ENCODE measurements at regions not wholly inside any gene's neighbourhood (a gene's known extent, or its start where the extent isn't known, plus 50 kb on each side); places are given as distances from the start of the nearest gene placed in this dataset.

DNA sequence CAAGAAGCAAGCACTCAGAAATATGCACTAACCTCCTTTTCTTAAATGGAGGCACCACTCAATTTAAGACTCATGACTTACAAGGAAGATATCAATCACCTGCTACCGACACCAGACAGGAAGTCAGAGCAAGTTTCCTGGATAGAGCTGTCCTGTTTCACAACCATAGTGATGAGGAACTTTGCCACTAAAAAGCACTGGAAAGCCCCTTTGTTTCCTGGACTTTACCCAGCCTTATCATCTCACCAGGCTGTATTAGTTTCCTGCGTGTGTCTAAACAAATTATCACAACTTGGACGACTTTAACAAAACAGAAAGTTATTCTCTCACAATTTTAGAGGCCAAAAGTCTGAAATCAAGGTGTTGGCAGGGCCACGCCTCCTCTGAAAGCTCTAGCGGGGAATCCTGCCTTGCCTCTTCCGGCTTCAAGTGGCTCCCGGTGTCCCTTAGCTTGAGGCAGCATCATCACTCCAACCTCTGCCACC, 253.8 kb upstream of the STXBP5 start:
- peaks cover 0 to 11% (median 0%) of the 10 kb centered on the region in 3 donors for H3K4me1 ChIP-seq
- no peaks in the 10 kb centered on the region for H3K36me3 ChIP-seq
- no peak for TF ChIP-seq POLR2A (IDR thresholded peaks at IDR 0.05)
- TF ChIP-seq, protein P1, sequence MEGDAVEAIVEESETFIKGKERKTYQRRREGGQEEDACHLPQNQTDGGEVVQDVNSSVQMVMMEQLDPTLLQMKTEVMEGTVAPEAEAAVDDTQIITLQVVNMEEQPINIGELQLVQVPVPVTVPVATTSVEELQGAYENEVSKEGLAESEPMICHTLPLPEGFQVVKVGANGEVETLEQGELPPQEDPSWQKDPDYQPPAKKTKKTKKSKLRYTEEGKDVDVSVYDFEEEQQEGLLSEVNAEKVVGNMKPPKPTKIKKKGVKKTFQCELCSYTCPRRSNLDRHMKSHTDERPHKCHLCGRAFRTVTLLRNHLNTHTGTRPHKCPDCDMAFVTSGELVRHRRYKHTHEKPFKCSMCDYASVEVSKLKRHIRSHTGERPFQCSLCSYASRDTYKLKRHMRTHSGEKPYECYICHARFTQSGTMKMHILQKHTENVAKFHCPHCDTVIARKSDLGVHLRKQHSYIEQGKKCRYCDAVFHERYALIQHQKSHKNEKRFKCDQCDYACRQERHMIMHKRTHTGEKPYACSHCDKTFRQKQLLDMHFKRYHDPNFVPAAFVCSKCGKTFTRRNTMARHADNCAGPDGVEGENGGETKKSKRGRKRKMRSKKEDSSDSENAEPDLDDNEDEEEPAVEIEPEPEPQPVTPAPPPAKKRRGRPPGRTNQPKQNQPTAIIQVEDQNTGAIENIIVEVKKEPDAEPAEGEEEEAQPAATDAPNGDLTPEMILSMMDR (IDR thresholded peaks at IDR 0.05): no peak
- H3K27me3 ChIP-seq: no peaks in the 10 kb centered on the region
- 48 to 51% methylated on average over 7 of the region's 7 CpGs for WGBS, 2 donors
- no peak overlapping the region for H3K27ac ChIP-seq
- H3K9me3 ChIP-seq: no peaks in the 10 kb centered on the region
- intact Hi-C loops (cut with DNase I): no loop called here
- H3K4me3 ChIP-seq: no peak overlapping the region
- DNase-seq: no peak

DNA sequence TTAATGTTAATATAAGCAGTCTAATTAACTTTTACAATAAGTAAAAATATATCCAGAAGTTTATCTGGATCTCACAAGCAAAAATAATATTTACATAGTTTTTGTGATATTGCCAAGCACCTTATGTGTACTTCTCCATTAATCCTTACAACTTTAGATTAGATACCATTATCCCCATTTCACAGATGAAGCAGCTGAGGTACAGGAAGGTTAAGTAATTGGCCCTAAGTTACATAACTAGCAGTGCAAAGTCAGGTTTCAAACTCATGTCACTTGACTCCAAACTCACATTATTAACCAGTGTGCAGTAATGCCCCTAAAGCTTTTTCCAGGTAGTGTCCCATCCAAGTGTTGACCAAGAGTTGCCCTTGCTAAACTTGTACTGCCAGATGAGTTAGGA, 248.6 kb upstream of the STXBP5 start:
- TF ChIP-seq, protein P1 (IDR thresholded peaks at IDR 0.05): no peak
- no peak for TF ChIP-seq POLR2A (IDR thresholded peaks at IDR 0.05)
- Histone ChIP-seq H3K27ac (no peak overlapping the region), H3K4me3 (no peak overlapping the region), H3K36me3 (no peaks in the 10 kb centered on the region), H3K9me3 (no peaks in the 10 kb centered on the region), H3K4me1 (peaks cover 0 to under 1% (median 0%) of the 10 kb centered on the region in 3 donors), H3K27me3 (no peaks in the 10 kb centered on the region)
- DNase-seq: no peak
- intact Hi-C loops (cut with DNase I): no loop called here

- DNase-seq: no peak
- intact Hi-C loops (cut with DNase I): no loop called here
- Histone ChIP-seq H3K27me3 (no peaks in the 10 kb centered on the region), H3K9me3 (no peaks in the 10 kb centered on the region), H3K27ac (no peak overlapping the region), H3K4me1 (peaks cover 0 to 14% (median 0%) of the 10 kb centered on the region in 3 donors), H3K36me3 (no peaks in the 10 kb centered on the region), H3K4me3 (no peak overlapping the region)
- TF ChIP-seq POLR2A (IDR thresholded peaks at IDR 0.05): no peak
- 52 to 56% methylated on average over 5 of the region's 5 CpGs for WGBS, 2 donors
These were observed 246.8 kb upstream of the STXBP5 start for GRCh38 chr6:146957181-146958093.

GRCh38 chr6:146961831-146962230, 242.4 kb upstream of the STXBP5 start:
- Histone ChIP-seq H3K36me3 (no peaks in the 10 kb centered on the region), H3K4me3 (no peak overlapping the region), H3K27me3 (no peaks in the 10 kb centered on the region), H3K27ac (peak overlapping the region in 3 of 4 donors; percentile 36 to 75 (median 61)), H3K9me3 (peaks cover 0 to 9% (median 8%) of the 10 kb centered on the region in 3 donors), H3K4me1 (peaks cover 0 to 23% (median 0%) of the 10 kb centered on the region in 3 donors)
- DNase-seq: no peak
- intact Hi-C loops (cut with DNase I): no loop called here
- TF ChIP-seq, protein P1 (IDR thresholded peaks at IDR 0.05): no peak
- no peak for TF ChIP-seq POLR2A (IDR thresholded peaks at IDR 0.05)
- 38 to 41% methylated on average over 1 of the region's 1 CpG for WGBS, 2 donors

DNA sequence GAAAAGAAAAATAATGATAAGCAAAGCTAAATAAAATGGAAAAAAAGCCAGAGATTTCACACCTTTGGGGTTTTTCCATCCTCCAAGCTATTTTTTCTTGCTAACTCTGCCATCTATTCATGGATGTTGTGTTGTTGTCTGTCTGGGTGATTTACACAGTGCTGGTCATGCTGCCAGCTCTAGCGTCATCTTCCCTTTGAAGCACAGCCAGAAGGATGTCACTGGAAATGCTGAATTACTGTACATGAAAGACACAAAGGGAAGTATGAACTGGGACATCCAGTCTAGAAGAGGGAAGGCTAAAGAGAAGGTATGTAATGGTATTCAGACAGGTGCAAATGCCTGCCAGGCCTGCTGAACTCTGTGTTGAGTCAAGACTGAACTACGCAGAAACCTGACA, 241.9 kb upstream of the STXBP5 start:
- Histone ChIP-seq H3K9me3 (peaks cover 0 to 9% (median 8%) of the 10 kb centered on the region in 3 donors), H3K4me1 (peaks cover 0 to 23% (median 0%) of the 10 kb centered on the region in 3 donors), H3K36me3 (no peaks in the 10 kb centered on the region), H3K27ac (peak overlapping the region in 3 of 4 donors; percentile 36 to 75 (median 61)), H3K4me3 (no peak overlapping the region), H3K27me3 (no peaks in the 10 kb centered on the region)
- intact Hi-C loops (cut with DNase I): no loop called here
- DNase-seq: no peak
- TF ChIP-seq POLR2A (IDR thresholded peaks at IDR 0.05): no peak
- TF ChIP-seq, protein P1 (IDR thresholded peaks at IDR 0.05): no peak
- 21 to 48% methylated on average over 2 of the region's 2 CpGs for WGBS, 2 donors

Data from esophagus squamous epithelium (tissue), 5 donors.